Adipocyte (in vitro differentiated cells): ENCODE measurements at regions not wholly inside any gene's neighbourhood (a gene's known extent, or its start where the extent isn't known, plus 50 kb on each side); places are given as distances from the start of the nearest gene placed in this dataset.

Source experiments
- DNase-seq: peaks from one replicate; pipeline ENCODE4 v3.0.0-alpha.2; 2015; ENCODE audit warnings: low read depth
- H3K27me3 ChIP-seq: replicated peaks from 2 replicates; pipeline ENCODE4 v1.7.0; 2013; ENCODE audit warnings: mild to moderate bottlenecking, low read length, moderate library complexity; ENCODE audit not compliant: control insufficient read depth, insufficient read depth
- H3K36me3 ChIP-seq: 2 replicates; pipeline ENCODE4 v1.7.0; 2013; ENCODE audit warnings: low read length, mild to moderate bottlenecking, moderate library complexity; ENCODE audit not compliant: control insufficient read depth, insufficient read depth, severe bottlenecking
- H3K4me1 ChIP-seq: 2 replicates; pipeline ENCODE4 v1.7.0; 2013; ENCODE audit warnings: mild to moderate bottlenecking, low read length, moderate library complexity; ENCODE audit not compliant: control insufficient read depth, insufficient read depth
- H3K4me3 ChIP-seq: 2 replicates; pipeline ENCODE4 v1.7.0; 2013; ENCODE audit warnings: mild to moderate bottlenecking, low read length, moderate library complexity
- H3K9ac ChIP-seq: 2 replicates; pipeline ENCODE4 v1.7.0; 2013; ENCODE audit warnings: mild to moderate bottlenecking, low read length, moderate library complexity
- H3K9me3 ChIP-seq: 2 replicates; pipeline ENCODE4 v1.7.0; 2013; ENCODE audit warnings: mild to moderate bottlenecking, low read length, moderate library complexity; ENCODE audit not compliant: control insufficient read depth

DNA sequence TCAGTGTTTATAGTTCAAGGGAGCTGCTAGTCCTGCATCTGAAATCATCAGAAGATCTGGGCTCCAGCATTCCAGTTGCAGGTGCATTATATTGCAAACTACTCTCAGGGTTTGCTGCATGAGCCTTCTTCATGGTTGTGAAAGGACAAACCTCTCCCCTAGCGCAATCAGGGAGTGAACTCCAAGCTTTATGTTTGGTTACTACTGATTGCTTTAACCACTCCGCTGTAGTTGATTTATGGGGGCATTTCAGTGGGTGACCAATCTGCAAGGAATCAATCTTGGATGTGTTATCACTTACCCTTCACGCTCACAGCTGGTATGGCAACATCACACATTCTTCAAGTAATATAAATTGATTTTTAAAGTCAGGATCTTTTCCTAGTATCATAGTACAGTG, 552.1 kb downstream of the SPOCK3 start:
- Histone ChIP-seq H3K9me3 (no peaks in the 10 kb centered on the region), H3K36me3 (no peaks in the 10 kb centered on the region), H3K9ac (no peak overlapping the region), H3K4me1 (no peaks in the 10 kb centered on the region), H3K4me3 (no peak overlapping the region), H3K27me3 (no peaks in the 10 kb centered on the region)
- no peak for DNase-seq
